ENCODE measurements at regions not wholly inside any gene's neighbourhood (a gene's known extent, or its start where the extent isn't known, plus 50 kb on each side); places are given as distances from the start of the nearest gene placed in this dataset.
"Not testable (repeated sequence)": the region's sequence is repeated elsewhere in the genome, so short reads cannot be mapped to it uniquely, and the experiment has no call there.

- DNase-seq (no peak), ATAC-seq (no peak)
- intact Hi-C loops (cut with DNase I), result no loop called here
These were observed 583.9 kb downstream of the ALG10 start for GRCh38 chr12:34605955-34606748.

- DNase-seq (no peak), ATAC-seq (no peak)
- intact Hi-C loops (cut with DNase I), result no loop called here
These were observed 584.6 kb downstream of the ALG10 start for GRCh38 chr12:34606749-34607519.

GRCh38 chr12:34607520-34608195 is 585.4 kb downstream of the ALG10 start:
- intact Hi-C loops (cut with DNase I), result no loop called here
- ATAC-seq (no peak), DNase-seq (no peak)

GRCh38 chr12:34613988-34614387 is 591.7 kb downstream of the ALG10 start:
- intact Hi-C loops (cut with DNase I); DNase-seq; ATAC-seq: not testable (repeated sequence)

GRCh38 chr12:34625116-34625515 is 602.8 kb downstream of the ALG10 start:
- ATAC-seq, result no peak
- DNase-seq, result no peak
- intact Hi-C loops (cut with DNase I), result loop anchor here in 1 of 2 donors (10.0 kb wide), 1 partner anchor 590 kb away; no protein-coding TSS in a partner anchor

GRCh38 chr12:34626363-34627157 is 604.3 kb downstream of the ALG10 start:
- no peak for ATAC-seq
- DNase-seq, result no peak
- intact Hi-C loops (cut with DNase I), result loop anchor here in 1 of 2 donors (10.0 kb wide), 1 partner anchor 592 kb away; no protein-coding TSS in a partner anchor
